GM13976 (cell line): ENCODE measurements at regions not wholly inside any gene's neighbourhood (a gene's known extent, or its start where the extent isn't known, plus 50 kb on each side); places are given as distances from the start of the nearest gene placed in this dataset.

Source experiments
- DNase-seq: peaks from one replicate; pipeline ENCODE4 v3.0.0; 2012; ENCODE audit warnings: low spot score
- in situ Hi-C: fragments of 300-500 bp; cut with MboI; formaldehyde crosslinking; loops from one replicate; pipeline ENCODE4 v1.12.0; 2022; ENCODE audit warnings: low sequenced_read_pairs, mixed read lengths, inconsistent platforms; ENCODE audit not compliant: unreplicated experiment
- TF ChIP-seq, protein P1 (sequence below): IDR thresholded peaks from 2 replicates; pipeline ENCODE4 v1.5.1; 2012; ENCODE audit warnings: borderline replicate concordance, mild to moderate bottlenecking; ENCODE audit not compliant: insufficient read depth; ENCODE audit errors: extremely low read depth, missing control alignments, control extremely low read depth

DNA sequence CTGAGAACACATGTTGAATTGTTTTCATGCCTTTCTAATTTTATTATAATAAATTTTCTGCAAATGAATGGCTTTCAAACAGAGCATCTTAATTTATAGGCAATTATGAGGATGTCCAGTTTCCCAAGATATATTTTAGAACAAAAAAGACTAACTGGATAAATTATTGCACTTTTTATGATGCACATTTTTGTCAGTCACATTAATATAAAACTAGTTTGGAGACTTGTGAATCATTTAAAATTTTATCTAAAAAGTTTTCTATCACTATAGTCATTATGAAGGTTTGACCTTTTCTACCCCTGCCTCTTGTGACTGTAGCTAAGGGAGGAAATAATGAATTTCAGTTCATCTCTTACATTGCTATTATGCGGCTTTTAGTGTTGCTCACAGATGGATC, 393.8 kb downstream of the TAF11L14 start:
- TF ChIP-seq, protein P1, sequence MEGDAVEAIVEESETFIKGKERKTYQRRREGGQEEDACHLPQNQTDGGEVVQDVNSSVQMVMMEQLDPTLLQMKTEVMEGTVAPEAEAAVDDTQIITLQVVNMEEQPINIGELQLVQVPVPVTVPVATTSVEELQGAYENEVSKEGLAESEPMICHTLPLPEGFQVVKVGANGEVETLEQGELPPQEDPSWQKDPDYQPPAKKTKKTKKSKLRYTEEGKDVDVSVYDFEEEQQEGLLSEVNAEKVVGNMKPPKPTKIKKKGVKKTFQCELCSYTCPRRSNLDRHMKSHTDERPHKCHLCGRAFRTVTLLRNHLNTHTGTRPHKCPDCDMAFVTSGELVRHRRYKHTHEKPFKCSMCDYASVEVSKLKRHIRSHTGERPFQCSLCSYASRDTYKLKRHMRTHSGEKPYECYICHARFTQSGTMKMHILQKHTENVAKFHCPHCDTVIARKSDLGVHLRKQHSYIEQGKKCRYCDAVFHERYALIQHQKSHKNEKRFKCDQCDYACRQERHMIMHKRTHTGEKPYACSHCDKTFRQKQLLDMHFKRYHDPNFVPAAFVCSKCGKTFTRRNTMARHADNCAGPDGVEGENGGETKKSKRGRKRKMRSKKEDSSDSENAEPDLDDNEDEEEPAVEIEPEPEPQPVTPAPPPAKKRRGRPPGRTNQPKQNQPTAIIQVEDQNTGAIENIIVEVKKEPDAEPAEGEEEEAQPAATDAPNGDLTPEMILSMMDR, result no peak
- no peak for DNase-seq
- in situ Hi-C loops, result no loop called here

DNA sequence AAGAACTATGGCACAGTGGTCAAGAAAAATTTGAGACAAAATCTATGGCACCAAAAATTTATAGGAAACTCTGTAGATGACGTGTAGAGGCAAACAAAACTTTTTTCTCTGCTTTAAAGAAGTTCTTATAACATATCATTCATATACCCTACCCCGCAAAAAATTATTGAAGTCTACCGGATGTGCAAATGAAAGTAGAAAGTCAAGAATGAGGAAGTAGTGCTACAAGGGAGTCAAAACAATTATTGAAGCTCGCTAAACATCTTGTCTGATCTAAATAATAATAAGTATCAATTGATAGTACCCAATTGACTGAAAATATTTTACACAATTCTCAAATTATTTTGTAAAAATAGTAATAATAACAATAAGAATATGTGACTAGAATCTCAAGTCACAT, 398.5 kb downstream of the TAF11L14 start:
- in situ Hi-C loops, result no loop called here
- DNase-seq, result no peak
- TF ChIP-seq, protein P1, result no peak

DNA sequence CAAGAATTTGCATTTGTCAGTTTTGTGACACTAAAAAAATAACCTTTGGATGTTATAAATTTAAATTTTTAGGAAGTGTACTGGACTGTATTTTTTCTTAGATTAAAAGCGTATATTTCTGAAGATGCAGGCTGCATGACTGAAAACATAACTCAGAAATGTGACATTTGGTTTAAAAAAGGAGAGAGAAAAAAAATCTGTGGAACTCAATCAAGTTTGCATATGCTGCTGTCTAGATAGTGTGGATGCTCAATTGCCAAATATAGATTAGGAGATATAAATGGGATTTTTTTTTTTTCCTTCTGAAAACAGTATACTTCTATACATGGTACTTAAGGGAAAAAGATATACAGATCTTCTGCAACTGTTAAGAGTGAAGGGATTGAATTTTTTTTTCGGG, 402.3 kb downstream of the TAF11L14 start:
- no peak for DNase-seq
- in situ Hi-C loops, result no loop called here
- TF ChIP-seq, protein P1, result no peak

DNA sequence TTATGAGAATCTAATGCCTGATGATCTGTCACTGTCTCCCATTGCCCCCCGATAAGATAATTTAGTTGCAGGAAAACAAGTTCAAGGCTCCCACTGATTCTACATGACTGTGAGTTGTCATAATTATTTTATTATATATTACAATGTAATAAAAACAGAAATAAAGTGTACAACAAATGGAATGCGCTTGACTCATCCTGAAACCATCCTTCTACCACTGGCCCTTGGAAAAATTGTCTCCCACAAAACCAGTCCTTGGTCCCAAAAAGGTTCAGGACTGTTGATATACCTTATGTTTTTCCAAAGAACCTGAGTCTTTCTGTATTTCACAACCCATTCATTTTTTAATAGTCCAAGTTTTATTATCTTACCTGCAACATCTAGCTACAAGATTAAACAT, 403.5 kb downstream of the TAF11L14 start:
- TF ChIP-seq, protein P1, result no peak
- no peak for DNase-seq
- in situ Hi-C loops, result no loop called here

DNA sequence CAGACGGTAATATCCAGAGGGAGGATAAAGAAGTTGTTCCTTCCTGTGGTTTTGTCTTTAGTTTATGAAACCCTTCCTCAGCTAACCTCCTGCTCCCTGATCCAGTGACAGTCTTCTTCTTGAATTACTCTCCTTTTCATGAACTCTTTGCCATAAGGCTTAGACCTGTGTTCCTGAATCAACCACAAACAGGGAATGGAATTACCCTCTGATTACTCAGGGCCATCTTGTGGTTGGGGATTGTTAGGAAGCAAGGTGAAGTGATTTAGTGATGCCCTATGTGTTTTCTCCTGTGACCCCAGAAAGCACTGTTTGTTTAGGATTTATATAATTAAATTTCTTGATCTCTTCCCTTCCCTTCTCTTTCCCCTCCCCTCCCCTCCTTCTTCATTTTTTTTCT, 409.1 kb downstream of the TAF11L14 start:
- TF ChIP-seq, protein P1, result no peak
- no peak for DNase-seq
- in situ Hi-C loops, result no loop called here

DNA sequence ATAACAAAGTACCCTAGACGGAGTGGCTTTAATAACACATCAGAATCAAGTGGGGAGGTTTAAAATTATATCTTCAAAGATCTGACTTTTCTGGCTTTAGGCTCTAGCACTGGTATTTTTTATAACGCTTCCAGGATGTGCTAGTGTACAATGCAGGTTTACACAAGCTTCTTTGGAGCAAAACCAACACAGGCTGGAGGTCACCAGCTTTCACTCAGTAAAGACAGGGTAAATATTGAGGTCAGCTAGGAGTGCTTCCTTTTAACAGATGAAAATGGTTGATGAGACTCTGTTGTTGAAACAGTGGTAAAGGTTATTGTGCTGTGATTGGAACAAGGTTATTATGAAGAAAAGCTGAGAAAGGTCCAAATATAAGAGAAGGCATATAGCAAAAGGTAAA, 414.2 kb downstream of the TAF11L14 start:
- no peak for DNase-seq
- in situ Hi-C loops, result no loop called here
- TF ChIP-seq, protein P1, result no peak

DNA sequence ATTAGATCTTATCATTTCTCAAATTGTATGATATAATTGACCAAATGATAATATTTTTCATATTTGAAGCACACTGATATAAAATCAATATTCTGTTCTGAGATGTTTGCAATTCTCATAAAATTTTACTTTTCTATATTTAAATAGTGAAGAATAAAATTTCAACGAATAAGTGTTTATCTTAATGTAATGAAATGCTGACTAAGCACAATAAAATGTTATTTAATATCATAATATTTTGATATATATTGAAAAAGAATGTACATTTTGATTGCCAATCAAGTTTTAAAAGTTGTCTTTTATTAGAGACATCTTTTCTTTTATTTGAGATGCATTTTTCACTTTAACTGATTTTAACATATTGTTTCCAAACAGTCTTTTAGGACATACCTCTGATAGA, 416.1 kb downstream of the TAF11L14 start:
- DNase-seq, result no peak
- in situ Hi-C loops, result no loop called here
- TF ChIP-seq, protein P1, result no peak
